ENCODE measurements at regions not wholly inside any gene's neighbourhood (a gene's known extent, or its start where the extent isn't known, plus 50 kb on each side); places are given as distances from the start of the nearest gene placed in this dataset.
A peak's percentile ranks its signal among the peaks of the same experiment; 100 is the strongest.

DNA sequence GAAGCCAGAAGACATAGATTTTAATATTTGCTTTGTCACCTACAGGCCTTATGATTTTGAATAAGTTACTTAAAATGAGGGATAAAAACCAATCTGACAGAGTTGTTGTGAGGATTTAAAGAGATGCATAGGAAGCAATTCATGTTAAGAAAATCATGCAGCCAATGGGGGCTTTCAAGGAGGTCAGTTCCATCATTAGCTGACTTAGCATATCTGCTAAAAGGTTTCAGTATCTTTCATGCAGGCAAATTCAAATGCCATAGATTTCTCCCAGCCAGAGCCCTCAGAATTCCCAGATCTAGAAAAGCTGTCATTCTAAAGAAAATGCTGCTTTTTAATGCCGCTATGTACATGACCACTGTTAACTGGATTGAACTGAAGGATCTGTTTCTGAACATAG lies 176.1 kb downstream of the GOLIM4 start:
- Mint-ChIP-seq H3K27me3 (ENCODE audit: low read depth) (no peaks in the 10 kb centered on the region), H3K27ac (peak overlapping the region; percentile 90)
- TF ChIP-seq, protein P1, sequence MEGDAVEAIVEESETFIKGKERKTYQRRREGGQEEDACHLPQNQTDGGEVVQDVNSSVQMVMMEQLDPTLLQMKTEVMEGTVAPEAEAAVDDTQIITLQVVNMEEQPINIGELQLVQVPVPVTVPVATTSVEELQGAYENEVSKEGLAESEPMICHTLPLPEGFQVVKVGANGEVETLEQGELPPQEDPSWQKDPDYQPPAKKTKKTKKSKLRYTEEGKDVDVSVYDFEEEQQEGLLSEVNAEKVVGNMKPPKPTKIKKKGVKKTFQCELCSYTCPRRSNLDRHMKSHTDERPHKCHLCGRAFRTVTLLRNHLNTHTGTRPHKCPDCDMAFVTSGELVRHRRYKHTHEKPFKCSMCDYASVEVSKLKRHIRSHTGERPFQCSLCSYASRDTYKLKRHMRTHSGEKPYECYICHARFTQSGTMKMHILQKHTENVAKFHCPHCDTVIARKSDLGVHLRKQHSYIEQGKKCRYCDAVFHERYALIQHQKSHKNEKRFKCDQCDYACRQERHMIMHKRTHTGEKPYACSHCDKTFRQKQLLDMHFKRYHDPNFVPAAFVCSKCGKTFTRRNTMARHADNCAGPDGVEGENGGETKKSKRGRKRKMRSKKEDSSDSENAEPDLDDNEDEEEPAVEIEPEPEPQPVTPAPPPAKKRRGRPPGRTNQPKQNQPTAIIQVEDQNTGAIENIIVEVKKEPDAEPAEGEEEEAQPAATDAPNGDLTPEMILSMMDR (IDR thresholded peaks at IDR 0.05; ENCODE audit: unreplicated experiment): no peak

DNA sequence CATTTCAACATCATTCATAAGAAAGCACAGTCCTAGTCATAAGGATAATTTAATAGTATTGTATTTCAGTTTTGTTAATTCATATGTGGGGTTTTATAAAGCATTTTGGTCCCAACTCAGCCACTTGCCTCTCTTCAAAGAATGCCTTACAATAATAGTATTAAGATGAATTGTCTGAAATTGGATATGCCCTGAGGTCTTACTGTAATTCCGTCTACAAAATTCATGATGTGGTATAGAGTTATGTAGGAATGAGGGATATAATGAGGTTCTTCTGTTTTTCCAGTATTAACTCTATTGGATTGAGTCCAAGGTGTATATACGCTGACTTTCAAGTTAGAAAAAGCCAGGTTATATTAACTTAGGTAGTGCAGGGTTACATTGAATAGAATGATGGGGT lies 177.0 kb downstream of the GOLIM4 start:
- TF ChIP-seq, protein P1 (IDR thresholded peaks at IDR 0.05; ENCODE audit: unreplicated experiment): no peak
- H3K9me3 Mint-ChIP-seq: no peaks in the 10 kb centered on the region
- DNase-seq (ENCODE audit: low spot score in 2 of 2, unreplicated experiment in 2 of 2): no peak
- H3K4me1 Mint-ChIP-seq: peaks cover 48% of the 10 kb centered on the region
- H3K27ac Mint-ChIP-seq: peak overlapping the region; percentile 90
- no peaks in the 10 kb centered on the region for H3K36me3 Mint-ChIP-seq
- H3K4me3 Mint-ChIP-seq: no peak overlapping the region
- H3K27me3 Mint-ChIP-seq (ENCODE audit: low read depth): no peaks in the 10 kb centered on the region

More for the DNA sequence above, 176.1 kb downstream of the GOLIM4 start:
- Mint-ChIP-seq H3K4me1 (peaks cover 48% of the 10 kb centered on the region), H3K36me3 (no peaks in the 10 kb centered on the region), H3K9me3 (no peaks in the 10 kb centered on the region), H3K4me3 (no peak overlapping the region)
- DNase-seq (ENCODE audit: low spot score in 2 of 2, unreplicated experiment in 2 of 2): no peak

DNA sequence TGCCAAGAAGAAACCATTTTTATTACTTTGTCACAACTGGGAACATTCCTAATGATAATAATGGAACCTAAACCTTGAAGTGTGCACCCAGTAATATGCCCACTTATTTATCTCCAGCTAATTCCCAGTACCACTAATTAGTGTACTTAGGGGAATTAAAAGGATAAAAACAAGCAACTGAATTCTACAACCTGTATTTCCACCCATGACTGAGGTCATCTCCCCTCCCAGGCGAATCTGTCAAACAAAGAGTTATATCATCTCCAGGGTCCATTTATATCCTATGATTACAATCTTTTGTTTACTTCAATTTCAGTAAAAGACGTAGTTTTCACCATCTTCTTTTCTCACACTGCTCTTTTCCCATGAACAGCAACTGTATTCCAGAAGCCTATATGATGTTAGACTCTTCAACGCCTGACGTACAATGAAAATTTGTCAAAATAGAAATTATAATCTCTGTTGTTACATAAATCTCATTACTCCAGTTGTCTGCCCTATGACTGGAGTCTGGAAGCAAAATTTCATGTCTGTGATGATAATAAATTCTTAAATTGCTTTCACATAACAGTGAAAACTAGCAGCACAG lies 177.6 kb downstream of the GOLIM4 start:
- no peaks in the 10 kb centered on the region for H3K36me3 Mint-ChIP-seq
- H3K27me3 Mint-ChIP-seq (ENCODE audit: low read depth): no peaks in the 10 kb centered on the region
- no peak overlapping the region for H3K4me3 Mint-ChIP-seq
- peaks cover 53% of the 10 kb centered on the region for H3K4me1 Mint-ChIP-seq
- TF ChIP-seq, protein P1 (IDR thresholded peaks at IDR 0.05; ENCODE audit: unreplicated experiment): no peak
- peak overlapping the region; percentile 74 for H3K27ac Mint-ChIP-seq
- no peak for DNase-seq (ENCODE audit: low spot score in 2 of 2, unreplicated experiment in 2 of 2)
- no peaks in the 10 kb centered on the region for H3K9me3 Mint-ChIP-seq

DNA sequence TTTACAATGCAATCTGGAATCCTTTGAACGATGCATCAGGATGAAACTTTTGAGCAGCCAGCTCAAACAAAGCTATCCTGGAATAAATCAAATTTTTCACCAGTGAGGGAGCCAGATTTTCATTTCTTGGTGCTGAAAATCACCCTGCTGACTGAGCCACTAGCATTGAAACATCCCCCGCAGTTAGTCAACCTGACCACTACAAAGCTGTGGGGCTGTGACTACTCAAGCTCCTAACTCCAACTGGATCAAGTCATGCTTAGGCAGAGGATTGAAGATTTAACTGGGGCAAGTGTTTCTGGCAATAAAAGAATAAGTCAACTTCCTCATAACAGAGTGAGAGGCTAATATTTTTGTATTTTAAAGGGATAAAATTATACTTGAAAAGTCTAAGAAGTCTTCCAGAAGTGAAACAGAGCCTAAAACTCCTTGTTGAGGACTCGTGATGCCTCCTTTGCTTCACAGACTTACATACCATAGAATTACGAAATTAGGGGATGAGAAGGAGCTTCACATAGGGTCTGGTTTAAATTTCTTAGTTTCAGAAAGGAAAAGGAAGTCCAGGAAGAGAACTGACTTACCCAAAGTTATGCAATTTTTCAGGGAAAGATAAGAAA lies 177.8 kb downstream of the SERPINI1 start:
- H3K36me3 Mint-ChIP-seq: no peaks in the 10 kb centered on the region
- TF ChIP-seq, protein P1 (IDR thresholded peaks at IDR 0.05; ENCODE audit: unreplicated experiment): no peak
- no peaks in the 10 kb centered on the region for H3K27me3 Mint-ChIP-seq (ENCODE audit: low read depth)
- H3K4me1 Mint-ChIP-seq: peaks cover 67% of the 10 kb centered on the region
- H3K9me3 Mint-ChIP-seq: no peaks in the 10 kb centered on the region
- no peak overlapping the region for H3K4me3 Mint-ChIP-seq
- H3K27ac Mint-ChIP-seq: no peak overlapping the region
- DNase-seq (ENCODE audit: low spot score in 2 of 2, unreplicated experiment in 2 of 2): no peak

DNA sequence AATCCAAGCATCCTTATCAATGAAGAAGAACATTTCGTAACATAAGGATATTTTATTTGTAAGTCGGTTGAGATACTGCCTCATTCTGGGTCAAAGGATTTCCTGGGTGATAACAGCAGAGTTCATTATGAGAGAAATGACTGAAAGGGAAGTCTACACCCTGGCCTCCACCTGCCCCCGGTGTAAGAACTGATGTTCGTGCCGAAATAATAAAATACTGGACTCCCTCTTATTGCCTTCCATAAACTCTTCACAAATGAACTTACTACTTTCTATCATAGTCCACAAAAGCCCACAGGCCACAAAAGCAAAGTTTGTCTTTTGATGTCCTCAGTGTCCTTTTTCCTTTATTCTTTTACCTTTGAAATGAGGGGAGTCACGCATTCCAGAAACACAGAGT lies 174.4 kb downstream of the SERPINI1 start:
- Mint-ChIP-seq H3K36me3 (no peaks in the 10 kb centered on the region), H3K4me3 (no peak overlapping the region), H3K4me1 (peaks cover 44% of the 10 kb centered on the region), H3K9me3 (no peaks in the 10 kb centered on the region), H3K27me3 (ENCODE audit: low read depth) (no peaks in the 10 kb centered on the region), H3K27ac (peak overlapping the region; percentile 21)
- TF ChIP-seq, protein P1 (IDR thresholded peaks at IDR 0.05; ENCODE audit: unreplicated experiment): no peak
- DNase-seq (ENCODE audit: low spot score in 2 of 2, unreplicated experiment in 2 of 2): no peak

All from mesothelial cell of epicardium (in vitro differentiated cells).